ENCODE measurements at regions not wholly inside any gene's neighbourhood (a gene's known extent, or its start where the extent isn't known, plus 50 kb on each side); places are given as distances from the start of the nearest gene placed in this dataset.

DNA sequence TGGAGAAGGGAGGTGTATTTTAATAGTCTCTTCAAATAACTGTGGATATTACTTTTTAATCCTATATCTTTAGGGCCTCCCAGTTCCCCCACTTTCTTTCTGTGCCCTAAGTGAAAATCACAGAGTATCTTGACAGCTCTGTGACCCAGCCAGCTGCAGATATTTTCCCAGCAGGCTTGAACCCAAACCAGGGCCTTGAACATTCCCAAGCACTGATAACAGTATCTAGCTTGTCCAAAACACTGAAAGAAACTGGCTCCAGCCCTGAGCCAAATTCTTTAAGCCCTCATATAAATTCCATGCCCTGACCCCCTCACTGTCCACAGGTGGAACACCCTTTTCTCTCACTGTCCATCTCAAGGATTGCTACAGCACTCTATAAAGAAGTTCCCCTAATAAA lies 388.1 kb upstream of the CHAC2 start:
- TF ChIP-seq EP300 (IDR thresholded peaks at IDR 0.05): no peak
- no peak for TF ChIP-seq POLR2A (IDR thresholded peaks at IDR 0.05)

Measured in suprapubic skin (tissue), 2 donors.